Parathyroid adenoma (tissue), 2 donors: ENCODE measurements at regions not wholly inside any gene's neighbourhood (a gene's known extent, or its start where the extent isn't known, plus 50 kb on each side); places are given as distances from the start of the nearest gene placed in this dataset.

Source experiments
- H2AFZ ChIP-seq: fragments of 300-600 bp; sonication (generic); one replicate; pipeline ENCODE4 v1.7.0; 2017; ENCODE audit warnings: antibody characterized with exemption, mild to moderate bottlenecking
- H3K27ac ChIP-seq: fragments of 300-600 bp; sonication (generic); one replicate; pipeline ENCODE4 v1.7.0; 2017
- H3K27me3 ChIP-seq: fragments of 300-600 bp; sonication (generic); one replicate; pipeline ENCODE4 v1.7.0; 2017; ENCODE audit warnings: low read length; ENCODE audit not compliant: control insufficient read depth, insufficient read depth
- H3K36me3 ChIP-seq: fragments of 300-600 bp; sonication (generic); one replicate; pipeline ENCODE4 v1.7.0; 2017; ENCODE audit warnings: low read length; ENCODE audit not compliant: control insufficient read depth, insufficient read depth
- H3K4me1 ChIP-seq: fragments of 300-600 bp; sonication (generic); one replicate; pipeline ENCODE4 v1.7.0; 2017; ENCODE audit warnings: control low read depth
- H3K4me2 ChIP-seq: fragments of 300-600 bp; sonication (generic); one replicate; pipeline ENCODE4 v1.7.0; 2017; ENCODE audit warnings: low read length
- H3K4me3 ChIP-seq: fragments of 300-600 bp; sonication (generic); one replicate; pipeline ENCODE4 v1.7.0; 2017; ENCODE audit warnings: low read depth, low read length
- H3K79me2 ChIP-seq: fragments of 300-600 bp; sonication (generic); one replicate; pipeline ENCODE4 v1.7.0; 2017; ENCODE audit warnings: control low read depth
- H3K9ac ChIP-seq: fragments of 300-600 bp; sonication (generic); one replicate; pipeline ENCODE4 v1.7.0; 2017; ENCODE audit warnings: mild to moderate bottlenecking
- H3K9me3 ChIP-seq: fragments of 300-600 bp; sonication (generic); one replicate; pipeline ENCODE4 v1.7.0; 2017; ENCODE audit warnings: low read length; ENCODE audit not compliant: control insufficient read depth
- TF ChIP-seq, protein P1 (sequence below): fragments of 300-600 bp; sonication (generic); IDR thresholded peaks from one replicate; pipeline ENCODE4 v1.7.0; 2017; ENCODE audit warnings: antibody characterized with exemption, mild to moderate bottlenecking
- donor health status: primary hyperparathyroidism.

DNA sequence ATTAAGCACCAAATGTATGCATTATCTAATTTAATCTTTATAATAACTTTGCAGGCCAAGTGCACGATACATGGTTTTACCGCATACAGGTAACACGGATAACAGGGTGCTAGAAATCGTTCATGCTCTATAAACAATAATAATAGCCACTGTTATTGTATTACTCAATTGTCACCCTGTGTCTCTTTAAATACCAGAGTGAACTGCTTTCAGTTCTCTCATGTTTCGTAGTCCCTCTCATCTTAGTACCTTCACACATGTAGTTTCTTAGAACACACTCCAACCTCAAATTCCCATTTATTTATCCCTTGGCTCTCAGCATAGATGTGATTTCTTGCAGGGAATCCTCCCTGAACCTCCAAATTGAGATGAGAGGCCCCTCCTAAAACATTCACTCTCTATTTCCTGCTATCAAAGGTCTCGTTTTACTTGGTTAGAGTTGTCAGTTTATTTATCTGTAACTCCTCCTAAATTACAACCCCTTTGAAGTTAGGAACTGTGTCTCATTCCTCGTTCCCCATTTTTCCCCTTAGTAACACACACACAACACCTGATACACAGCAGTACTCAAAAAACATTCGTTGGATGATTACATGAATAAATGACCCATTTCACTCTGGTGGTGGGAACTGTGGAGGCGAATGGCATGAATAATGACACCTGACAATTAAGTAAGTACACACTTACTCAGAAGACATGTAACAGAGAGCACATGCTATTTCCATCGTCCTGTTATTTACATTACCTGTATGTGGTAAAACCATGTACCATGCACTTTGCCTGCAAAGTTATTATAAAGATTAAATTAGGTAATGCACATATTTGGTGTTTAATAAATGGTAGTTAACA lies 134.6 kb downstream of the BTG1 start:
- H3K79me2 ChIP-seq = no peaks in the 10 kb centered on the region
- H3K4me2 ChIP-seq = no peak overlapping the region
- no peak overlapping the region for H3K27ac ChIP-seq
- H3K27me3 ChIP-seq = no peaks in the 10 kb centered on the region
- TF ChIP-seq, protein P1, sequence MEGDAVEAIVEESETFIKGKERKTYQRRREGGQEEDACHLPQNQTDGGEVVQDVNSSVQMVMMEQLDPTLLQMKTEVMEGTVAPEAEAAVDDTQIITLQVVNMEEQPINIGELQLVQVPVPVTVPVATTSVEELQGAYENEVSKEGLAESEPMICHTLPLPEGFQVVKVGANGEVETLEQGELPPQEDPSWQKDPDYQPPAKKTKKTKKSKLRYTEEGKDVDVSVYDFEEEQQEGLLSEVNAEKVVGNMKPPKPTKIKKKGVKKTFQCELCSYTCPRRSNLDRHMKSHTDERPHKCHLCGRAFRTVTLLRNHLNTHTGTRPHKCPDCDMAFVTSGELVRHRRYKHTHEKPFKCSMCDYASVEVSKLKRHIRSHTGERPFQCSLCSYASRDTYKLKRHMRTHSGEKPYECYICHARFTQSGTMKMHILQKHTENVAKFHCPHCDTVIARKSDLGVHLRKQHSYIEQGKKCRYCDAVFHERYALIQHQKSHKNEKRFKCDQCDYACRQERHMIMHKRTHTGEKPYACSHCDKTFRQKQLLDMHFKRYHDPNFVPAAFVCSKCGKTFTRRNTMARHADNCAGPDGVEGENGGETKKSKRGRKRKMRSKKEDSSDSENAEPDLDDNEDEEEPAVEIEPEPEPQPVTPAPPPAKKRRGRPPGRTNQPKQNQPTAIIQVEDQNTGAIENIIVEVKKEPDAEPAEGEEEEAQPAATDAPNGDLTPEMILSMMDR = no peak
- no peak overlapping the region for H3K9ac ChIP-seq
- H2AFZ ChIP-seq = no peak overlapping the region
- no peaks in the 10 kb centered on the region for H3K4me1 ChIP-seq
- H3K36me3 ChIP-seq = no peaks in the 10 kb centered on the region
- H3K9me3 ChIP-seq = no peaks in the 10 kb centered on the region
- H3K4me3 ChIP-seq = no peak overlapping the region

DNA sequence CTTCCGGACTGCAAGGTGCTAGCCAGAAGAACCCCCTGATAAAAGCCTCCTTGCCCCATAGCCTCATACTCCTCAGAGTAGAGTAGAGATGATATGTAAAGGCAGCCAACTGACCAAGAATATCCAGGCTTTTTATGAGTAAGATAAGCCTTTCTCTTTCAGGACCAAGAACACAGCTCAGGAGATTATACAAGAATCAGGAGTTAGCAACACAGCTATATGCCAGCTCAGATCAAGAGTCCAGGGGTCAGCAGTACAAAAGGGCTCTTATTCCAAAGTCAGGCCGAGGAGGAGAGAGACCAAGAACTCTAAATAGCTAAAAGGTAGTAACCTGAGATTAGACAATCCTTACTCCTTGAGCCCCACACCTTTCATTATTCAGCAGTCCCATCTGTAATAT lies 135.3 kb downstream of the BTG1 start:
- Histone ChIP-seq H3K4me2 (no peak overlapping the region), H3K36me3 (no peaks in the 10 kb centered on the region), H3K4me3 (no peak overlapping the region), H3K9ac (no peak overlapping the region), H2AFZ (peak overlapping the region; percentile 9), H3K79me2 (no peaks in the 10 kb centered on the region), H3K9me3 (no peaks in the 10 kb centered on the region), H3K27ac (no peak overlapping the region), H3K27me3 (no peaks in the 10 kb centered on the region), H3K4me1 (peaks cover under 1% of the 10 kb centered on the region)
- TF ChIP-seq, protein P1 = no peak

DNA sequence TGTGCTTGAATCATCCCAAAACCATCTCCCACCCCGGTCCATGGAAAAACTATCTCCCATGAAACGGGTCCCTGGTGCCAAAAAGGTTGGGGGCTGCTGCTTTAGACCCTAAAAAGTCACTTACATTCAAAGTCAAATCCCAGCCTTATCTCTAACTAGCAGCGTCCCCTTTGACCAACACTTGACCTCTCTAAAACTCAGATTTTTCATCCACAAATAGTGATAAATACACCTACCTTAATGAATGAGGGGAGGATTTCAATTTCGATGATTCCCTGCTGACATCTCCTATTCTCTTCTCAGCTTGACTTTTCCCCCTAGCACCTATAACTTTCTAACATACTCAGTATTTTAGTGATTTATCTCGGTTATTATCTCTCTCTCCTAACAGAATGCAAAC lies 137.3 kb downstream of the BTG1 start:
- no peak overlapping the region for H3K4me3 ChIP-seq
- peaks cover 12% of the 10 kb centered on the region for H3K4me1 ChIP-seq
- no peak overlapping the region for H2AFZ ChIP-seq
- H3K27ac ChIP-seq = no peak overlapping the region
- no peaks in the 10 kb centered on the region for H3K79me2 ChIP-seq
- no peaks in the 10 kb centered on the region for H3K9me3 ChIP-seq
- TF ChIP-seq, protein P1 = no peak
- no peaks in the 10 kb centered on the region for H3K36me3 ChIP-seq
- no peak overlapping the region for H3K9ac ChIP-seq
- no peaks in the 10 kb centered on the region for H3K27me3 ChIP-seq
- H3K4me2 ChIP-seq = no peak overlapping the region

DNA sequence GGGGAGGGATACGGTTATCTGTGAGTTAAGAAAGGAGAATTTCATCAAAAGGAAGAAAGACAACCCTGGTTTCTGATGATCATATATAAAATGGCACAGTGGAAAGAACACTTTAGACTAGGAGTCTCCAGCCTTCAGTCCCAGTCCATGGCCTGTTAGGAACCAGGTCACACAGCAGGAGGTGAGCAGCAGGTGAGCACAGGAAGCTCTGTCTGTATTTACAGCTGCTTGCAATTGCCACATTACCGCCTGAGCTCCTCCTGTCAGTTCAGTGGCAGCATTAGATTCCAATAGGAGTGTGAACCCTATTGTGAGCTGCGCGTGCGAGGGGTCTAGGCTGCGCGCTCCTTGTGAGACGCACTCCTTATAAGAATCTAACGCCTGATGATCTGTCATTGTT lies 137.9 kb downstream of the BTG1 start:
- no peaks in the 10 kb centered on the region for H3K36me3 ChIP-seq
- H3K27me3 ChIP-seq = no peaks in the 10 kb centered on the region
- H3K9me3 ChIP-seq = no peaks in the 10 kb centered on the region
- H3K4me3 ChIP-seq = no peak overlapping the region
- no peak overlapping the region for H3K4me2 ChIP-seq
- TF ChIP-seq, protein P1 = no peak
- H3K4me1 ChIP-seq = peaks cover 17% of the 10 kb centered on the region
- no peak overlapping the region for H3K9ac ChIP-seq
- no peaks in the 10 kb centered on the region for H3K79me2 ChIP-seq
- H3K27ac ChIP-seq = no peak overlapping the region
- H2AFZ ChIP-seq = no peak overlapping the region

DNA sequence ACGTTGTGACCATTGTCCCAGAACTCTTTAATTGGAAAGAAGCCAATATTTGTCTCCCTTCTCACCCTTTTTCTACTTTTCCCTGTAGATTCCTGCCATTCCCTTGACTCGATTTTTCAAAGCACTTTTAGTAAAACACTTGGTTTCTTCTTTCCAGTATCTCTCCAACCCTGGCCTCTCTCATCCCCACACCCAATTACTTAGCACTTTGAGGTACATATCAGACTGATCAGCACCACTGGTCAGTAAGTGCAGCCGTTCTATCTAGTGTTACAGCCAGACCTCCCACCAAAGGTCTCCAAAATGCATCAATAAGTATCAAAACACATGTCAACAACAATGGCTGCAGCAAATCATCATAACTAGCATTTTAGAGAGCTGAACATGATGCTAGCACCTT lies 141.9 kb downstream of the BTG1 start:
- Histone ChIP-seq H3K79me2 (no peaks in the 10 kb centered on the region), H2AFZ (no peak overlapping the region), H3K9me3 (no peaks in the 10 kb centered on the region), H3K4me1 (peaks cover 21% of the 10 kb centered on the region), H3K4me2 (no peak overlapping the region), H3K27me3 (no peaks in the 10 kb centered on the region), H3K27ac (no peak overlapping the region), H3K4me3 (no peak overlapping the region), H3K9ac (no peak overlapping the region), H3K36me3 (no peaks in the 10 kb centered on the region)
- TF ChIP-seq, protein P1 = no peak
